ENCODE measurements at regions not wholly inside any gene's neighbourhood (a gene's known extent, or its start where the extent isn't known, plus 50 kb on each side); places are given as distances from the start of the nearest gene placed in this dataset.

GRCh38 chr12:107590413-107590812, 95.2 kb upstream of the PWP1 start:
- H4K91ac ChIP-seq (ENCODE audit: insufficient read length, low read depth, low read length), result no peak overlapping the region
- no peak overlapping the region for H4K5ac ChIP-seq (ENCODE audit: insufficient read length, low read depth, low read length)
- H3K27me3 ChIP-seq (ENCODE audit: insufficient read depth, low read length), result no peaks in the 10 kb centered on the region
- peaks cover 2% of the 10 kb centered on the region; the same call in 1 of the 2 replicates for H3K4me1 ChIP-seq (ENCODE audit: insufficient read depth, low read length)
- Mint-ChIP-seq H3K9me3 (peaks cover 19 to 23% of the 10 kb centered on the region in 2 experiments; a peak in 4 of 5 replicates), H3K36me3 (ENCODE audit: insufficient read depth in 1 of 3, low read depth in 3 of 3) (peaks cover 0 to 8% (median 6%) of the 10 kb centered on the region in 3 experiments; a peak in 6 of 7 replicates), H3K4me1 (peaks cover 12 to 18% of the 10 kb centered on the region in 2 experiments), H3K27me3 (ENCODE audit: low read depth) (peaks cover 4% of the 10 kb centered on the region), H3K27ac (no peak overlapping the region), H3K4me3 (no peak overlapping the region)
- H3K18ac ChIP-seq (ENCODE audit: insufficient read length, low read depth, low read length), result no peak overlapping the region
- H3K4me2 ChIP-seq (ENCODE audit: insufficient read depth, insufficient read length, low read length), result no peak overlapping the region
- no peak overlapping the region for H3K9ac ChIP-seq (ENCODE audit: extremely low read depth, insufficient read length, low read length)
- no peaks in the 10 kb centered on the region for H3K79me2 ChIP-seq (ENCODE audit: insufficient read depth, low read length)
- no peaks in the 10 kb centered on the region for H3K23me2 ChIP-seq (ENCODE audit: insufficient read length, low read depth, low read length, poor library complexity, severe bottlenecking)
- no peaks in the 10 kb centered on the region for H3K79me1 ChIP-seq (ENCODE audit: insufficient read depth, low read depth, low read length, poor library complexity, severe bottlenecking)
- no peak overlapping the region for H3K56ac ChIP-seq (ENCODE audit: insufficient read length, low read depth, low read length)
- H2BK15ac ChIP-seq (ENCODE audit: low read depth, low read length), result no peak overlapping the region
- no peak overlapping the region for H3K27ac ChIP-seq (ENCODE audit: insufficient read length, low read depth, low read length)
- no peak overlapping the region for H2BK5ac ChIP-seq (ENCODE audit: insufficient read length, low read length)
- no peaks in the 10 kb centered on the region for H3K9me3 ChIP-seq (ENCODE audit: control insufficient read depth, low read depth, low read length)
- TF ChIP-seq CTCF (conservative IDR thresholded peaks at IDR 0.05), result no peak
- H2BK20ac ChIP-seq (ENCODE audit: low read depth, low read length, poor library complexity, severe bottlenecking), result no peak overlapping the region
- H3T11ph ChIP-seq (ENCODE audit: low read length), result no peak overlapping the region
- H2BK12ac ChIP-seq (ENCODE audit: insufficient read length, low read depth, low read length), result no peak overlapping the region
- no peak overlapping the region for H3K4ac ChIP-seq (ENCODE audit: low read depth, low read length)
- no peak overlapping the region for H3K23ac ChIP-seq (ENCODE audit: insufficient read length, low read depth, low read length)
- H2AK5ac ChIP-seq (ENCODE audit: insufficient read length, low read length), result no peak overlapping the region
- H4K8ac ChIP-seq (replicated peaks; ENCODE audit: insufficient read length, low read depth, low read length), result no peak overlapping the region
- WGBS (ENCODE audit: extremely low coverage, insufficient read length, low lambda C conversion rate), result no CpG with 5 or more reads among the region's 3 CpGs
- no peaks in the 10 kb centered on the region for H4K20me1 ChIP-seq (ENCODE audit: control insufficient read depth, insufficient read depth, insufficient read length)
- no peak overlapping the region; the same call in 1 of the 2 replicates for H3K14ac ChIP-seq (ENCODE audit: insufficient read depth, low read length)
- no peak overlapping the region for H2AFZ ChIP-seq (ENCODE audit: low read length)
- H2BK120ac ChIP-seq (ENCODE audit: low read depth, low read length, poor library complexity, severe bottlenecking), result no peak overlapping the region
- no peak for DNase-seq

Measured in H9 (cell line).